Cardiac fibroblast (primary cell): ENCODE measurements at regions not wholly inside any gene's neighbourhood (a gene's known extent, or its start where the extent isn't known, plus 50 kb on each side); places are given as distances from the start of the nearest gene placed in this dataset.

ENCODE experiments used
- DNase-seq, 2 donors: peaks; one replicate each; pipeline versions ENCODE4 v3.0.0 to v3.0.0-alpha.2; 2010; ENCODE audit warnings: low read depth in 2 of 2
- H3K4me3 ChIP-seq, 2 donors: replicated peaks in 1 of 2; 1 replicate in 1 of 2; 2 replicates in 1 of 2; pipeline ENCODE4 v1.5.1; 2011; ENCODE audit warnings: low read depth in 2 of 2, low read length in 2 of 2, mild to moderate bottlenecking in 2 of 2, moderate library complexity in 1 of 2
- TF ChIP-seq, protein P1 (sequence below): IDR thresholded peaks from one replicate; pipeline ENCODE4 v1.5.1; 2011; ENCODE audit warnings: low read depth, mild to moderate bottlenecking, low read length, inconsistent platforms

DNA sequence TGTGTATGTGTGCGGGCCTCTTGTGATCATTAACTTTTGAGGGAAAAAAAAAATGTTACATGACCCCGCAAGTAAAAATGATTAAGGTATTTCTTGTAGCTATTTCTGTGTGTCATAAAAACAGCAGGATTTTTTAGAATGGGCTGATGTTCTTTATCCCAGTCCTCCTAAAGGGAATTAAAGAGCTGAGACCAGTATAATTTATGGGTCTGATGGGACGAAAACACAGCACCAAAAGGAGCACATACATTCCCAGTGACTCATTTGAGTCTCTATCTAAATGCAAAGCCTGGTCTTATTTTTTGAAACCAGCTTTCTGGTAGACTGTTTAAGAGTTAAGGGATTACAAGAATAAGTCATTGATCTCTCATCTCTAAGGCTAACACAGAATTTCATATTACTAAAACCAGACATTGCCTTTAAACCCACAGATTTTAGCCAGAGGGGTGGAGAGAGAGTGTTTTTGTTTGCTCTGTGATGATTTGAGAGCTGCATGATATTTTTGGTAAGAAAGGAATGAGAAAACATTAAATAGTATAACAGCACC lies 342.3 kb upstream of the EPHA4 start:
- H3K4me3 ChIP-seq = no peak overlapping the region
- no peak for DNase-seq
- TF ChIP-seq, protein P1, sequence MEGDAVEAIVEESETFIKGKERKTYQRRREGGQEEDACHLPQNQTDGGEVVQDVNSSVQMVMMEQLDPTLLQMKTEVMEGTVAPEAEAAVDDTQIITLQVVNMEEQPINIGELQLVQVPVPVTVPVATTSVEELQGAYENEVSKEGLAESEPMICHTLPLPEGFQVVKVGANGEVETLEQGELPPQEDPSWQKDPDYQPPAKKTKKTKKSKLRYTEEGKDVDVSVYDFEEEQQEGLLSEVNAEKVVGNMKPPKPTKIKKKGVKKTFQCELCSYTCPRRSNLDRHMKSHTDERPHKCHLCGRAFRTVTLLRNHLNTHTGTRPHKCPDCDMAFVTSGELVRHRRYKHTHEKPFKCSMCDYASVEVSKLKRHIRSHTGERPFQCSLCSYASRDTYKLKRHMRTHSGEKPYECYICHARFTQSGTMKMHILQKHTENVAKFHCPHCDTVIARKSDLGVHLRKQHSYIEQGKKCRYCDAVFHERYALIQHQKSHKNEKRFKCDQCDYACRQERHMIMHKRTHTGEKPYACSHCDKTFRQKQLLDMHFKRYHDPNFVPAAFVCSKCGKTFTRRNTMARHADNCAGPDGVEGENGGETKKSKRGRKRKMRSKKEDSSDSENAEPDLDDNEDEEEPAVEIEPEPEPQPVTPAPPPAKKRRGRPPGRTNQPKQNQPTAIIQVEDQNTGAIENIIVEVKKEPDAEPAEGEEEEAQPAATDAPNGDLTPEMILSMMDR = no peak

DNA sequence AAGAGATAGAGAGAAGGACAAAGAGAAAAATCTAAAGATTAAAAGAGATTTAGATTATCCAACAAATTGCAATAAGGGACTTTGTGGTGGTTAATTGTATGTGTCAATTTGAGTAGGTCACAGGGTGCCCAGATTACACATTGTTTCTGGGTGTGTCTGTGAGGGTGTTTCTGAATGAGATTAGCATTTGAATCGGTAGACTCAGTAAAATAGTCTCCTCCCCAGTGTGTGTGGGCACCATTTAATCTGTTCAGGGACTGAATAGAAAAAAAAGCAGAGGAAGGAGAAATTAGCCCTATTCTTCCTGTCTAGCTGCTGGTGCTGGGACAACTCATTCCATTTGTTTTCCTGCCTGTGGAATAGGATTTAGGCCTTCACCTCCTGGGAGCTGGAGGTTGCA lies 339.8 kb upstream of the EPHA4 start:
- no peak overlapping the region for H3K4me3 ChIP-seq
- no peak for DNase-seq

DNA sequence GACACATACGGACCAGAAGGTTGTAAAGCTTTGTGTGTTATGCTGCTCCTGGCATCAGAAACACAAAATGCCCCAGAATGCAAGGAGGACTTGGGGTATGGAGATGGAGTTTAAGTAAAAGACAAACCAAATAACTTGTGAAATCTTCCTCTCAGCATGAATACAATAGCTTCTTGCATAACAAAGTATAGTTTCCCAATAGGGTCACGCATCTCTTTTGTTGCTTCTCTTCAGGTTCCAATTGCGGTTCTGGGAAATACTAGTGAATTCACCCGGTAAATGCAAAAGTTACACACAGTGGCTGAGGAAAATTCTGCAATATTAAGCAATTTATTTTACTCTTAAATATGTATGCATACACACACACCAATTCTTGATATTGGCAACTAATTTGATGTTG lies 339.2 kb upstream of the EPHA4 start:
- DNase-seq = peak in 1 of 2 donors; percentile 7
- no peak overlapping the region for H3K4me3 ChIP-seq
- TF ChIP-seq, protein P1 = no peak

More for the DNA sequence above, 339.8 kb upstream of the EPHA4 start:
- TF ChIP-seq, protein P1 = no peak

DNA sequence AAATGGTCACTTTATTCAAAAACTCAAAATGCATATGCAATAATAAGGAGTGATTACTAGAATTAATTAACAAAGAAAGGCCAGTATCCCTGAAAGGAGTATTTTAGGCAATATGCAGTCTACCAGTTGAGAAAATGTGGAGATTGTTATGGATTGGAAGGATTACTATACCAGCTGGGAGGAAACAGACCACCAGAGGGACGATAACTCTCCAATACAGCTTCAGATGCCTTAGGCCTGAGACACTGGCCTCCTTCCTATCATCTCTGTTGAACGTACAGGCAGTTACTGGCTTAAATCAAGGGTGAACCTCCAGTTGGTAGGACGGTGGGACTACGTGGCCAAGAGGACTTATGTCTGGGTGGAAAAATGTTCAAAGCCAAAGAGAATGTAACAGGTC lies 336.4 kb upstream of the EPHA4 start:
- TF ChIP-seq, protein P1 = no peak
- H3K4me3 ChIP-seq = no peak overlapping the region
- no peak for DNase-seq

DNA sequence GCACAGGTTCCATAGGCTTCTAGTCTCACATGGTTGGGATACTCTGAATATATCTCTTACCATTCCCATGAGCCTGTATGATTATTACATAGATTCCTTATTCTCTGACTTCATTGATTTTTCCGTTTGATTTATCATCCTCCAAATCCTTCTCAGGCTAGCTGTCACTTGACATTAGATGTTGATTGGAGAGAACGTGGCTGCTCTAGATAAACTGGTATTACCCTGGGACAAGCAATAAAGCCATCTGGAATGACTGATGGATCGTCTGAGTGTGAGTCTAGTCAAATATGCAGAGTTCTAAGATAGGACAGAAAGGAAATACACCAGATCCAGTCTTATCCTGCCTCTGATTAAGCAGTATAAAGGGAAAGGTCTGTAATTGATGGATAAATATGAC lies 325.6 kb upstream of the EPHA4 start:
- no peak for DNase-seq
- H3K4me3 ChIP-seq = no peak overlapping the region
- TF ChIP-seq, protein P1 = no peak

DNA sequence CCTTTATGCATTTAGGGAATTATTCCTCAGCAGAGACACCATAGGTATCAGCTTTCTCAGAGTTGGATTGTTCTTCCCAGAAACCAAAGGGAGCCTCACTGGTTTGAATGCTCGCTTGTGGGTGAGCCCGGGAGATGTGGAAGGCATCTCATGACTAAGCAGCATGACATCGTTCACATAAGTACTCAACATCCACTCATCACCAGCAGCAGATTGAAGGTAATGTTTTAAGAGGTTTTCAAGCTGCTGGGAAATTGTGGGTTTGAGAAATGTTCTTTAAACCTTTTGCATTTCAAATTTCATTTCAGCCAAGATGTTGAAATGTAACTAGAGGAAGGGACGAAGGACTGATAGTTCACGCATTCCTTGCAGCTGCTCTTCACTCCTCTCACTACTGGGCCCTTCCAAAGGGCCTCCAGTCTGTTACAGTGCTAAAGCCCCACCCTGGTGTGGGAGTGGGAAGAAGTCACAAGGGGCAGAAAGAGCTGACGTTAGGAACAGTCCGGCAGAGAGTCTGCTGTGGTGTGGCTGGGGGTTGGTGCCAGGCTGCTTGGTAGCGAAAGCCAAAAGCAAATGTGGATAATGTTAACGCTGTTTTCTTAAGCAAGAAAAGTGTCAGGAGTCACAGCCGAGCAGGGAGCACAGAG lies 324.5 kb upstream of the EPHA4 start:
- H3K4me3 ChIP-seq = no peak overlapping the region
- peak; percentile 35 to 38 for DNase-seq
- TF ChIP-seq, protein P1 = no peak
